Peyer's patch (tissue), 4 donors: ENCODE measurements at regions not wholly inside any gene's neighbourhood (a gene's known extent, or its start where the extent isn't known, plus 50 kb on each side); places are given as distances from the start of the nearest gene placed in this dataset.
"Not testable (repeated sequence)": the region's sequence is repeated elsewhere in the genome, so short reads cannot be mapped to it uniquely, and the experiment has no call there.

Source experiments
- DNase-seq, 3 donors: peaks; one replicate each; pipeline ENCODE4 v3.0.0-alpha.2; 2017 to 2019
- H3K27ac ChIP-seq, 4 donors: fragments of 200-600 bp; sonication (generic); one replicate each; pipeline ENCODE4 v1.5.1; 2016 to 2019
- H3K27me3 ChIP-seq, 2 donors: fragments of 200-600 bp; sonication (generic); one replicate each; pipeline ENCODE4 v1.5.1; 2019
- H3K36me3 ChIP-seq, 3 donors: fragments of 200-600 bp; sonication (generic); one replicate each; pipeline ENCODE4 v1.5.1; 2016 to 2019
- H3K4me1 ChIP-seq, 4 donors: fragments of 200-600 bp; sonication (generic); one replicate each; pipeline ENCODE4 v1.5.1; 2016 to 2019
- H3K4me3 ChIP-seq, 4 donors: fragments of 200-600 bp; sonication (generic); 1 replicate in 3 of 4; 2 replicates in 1 of 4; pipeline ENCODE4 v1.5.1; 2016 to 2019; ENCODE audit warnings: mild to moderate bottlenecking in 1 of 4
- H3K9me3 ChIP-seq, 4 donors: fragments of 200-600 bp; sonication (generic); one replicate each; pipeline ENCODE4 v1.5.1; 2016 to 2019; ENCODE audit warnings: mild to moderate bottlenecking in 1 of 4
- POLR2A ChIP-seq, 2 donors: fragments of 450-650 bp; IDR thresholded peaks; one replicate each; pipeline ENCODE4 v1.5.1; 2017; ENCODE audit warnings: antibody characterized with exemption in 2 of 2, mild to moderate bottlenecking in 2 of 2, moderate library complexity in 2 of 2
- TF ChIP-seq, protein P1 (sequence below), 6 experiments: fragments of 450-650 bp in 4 of 6; fragments of 200-600 bp in 2 of 6; sonication (generic) in 1 of 6; IDR thresholded peaks; one replicate each; pipeline ENCODE4 v1.5.1; 2017 to 2019; ENCODE audit warnings: antibody characterized with exemption in 6 of 6, mild to moderate bottlenecking in 3 of 6, moderate library complexity in 1 of 6

DNA sequence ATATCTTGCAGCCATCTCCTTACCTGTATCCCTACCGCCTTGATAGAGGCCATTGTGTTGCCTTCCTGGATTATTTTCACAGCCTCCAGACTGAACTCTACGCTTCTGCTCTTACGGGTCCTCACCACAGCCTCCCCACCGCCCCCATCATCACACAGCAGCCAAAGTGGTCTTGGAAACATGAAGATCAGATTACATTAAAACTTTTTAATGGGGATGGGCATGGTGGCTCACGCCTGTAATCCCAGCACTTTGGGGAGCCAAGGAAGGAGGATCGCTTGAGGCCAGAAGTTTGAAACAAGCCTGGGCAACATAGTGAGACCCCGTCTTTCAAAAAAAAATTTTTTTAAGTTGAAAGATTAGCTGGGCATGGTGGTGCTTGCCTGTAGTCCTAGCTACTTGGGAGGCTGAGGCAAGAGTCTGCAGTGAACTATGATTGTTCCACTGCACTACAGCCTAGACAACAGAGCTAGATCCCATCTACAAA is 150.5 kb downstream of the NPIPB5 start:
- Histone ChIP-seq H3K27me3 (no peaks in the 10 kb centered on the region), H3K36me3 (no peaks in the 10 kb centered on the region), H3K27ac (no peak overlapping the region), H3K4me3 (no peak overlapping the region), H3K4me1 (no peaks in the 10 kb centered on the region), H3K9me3 (no peaks in the 10 kb centered on the region)
- TF ChIP-seq, protein P1, sequence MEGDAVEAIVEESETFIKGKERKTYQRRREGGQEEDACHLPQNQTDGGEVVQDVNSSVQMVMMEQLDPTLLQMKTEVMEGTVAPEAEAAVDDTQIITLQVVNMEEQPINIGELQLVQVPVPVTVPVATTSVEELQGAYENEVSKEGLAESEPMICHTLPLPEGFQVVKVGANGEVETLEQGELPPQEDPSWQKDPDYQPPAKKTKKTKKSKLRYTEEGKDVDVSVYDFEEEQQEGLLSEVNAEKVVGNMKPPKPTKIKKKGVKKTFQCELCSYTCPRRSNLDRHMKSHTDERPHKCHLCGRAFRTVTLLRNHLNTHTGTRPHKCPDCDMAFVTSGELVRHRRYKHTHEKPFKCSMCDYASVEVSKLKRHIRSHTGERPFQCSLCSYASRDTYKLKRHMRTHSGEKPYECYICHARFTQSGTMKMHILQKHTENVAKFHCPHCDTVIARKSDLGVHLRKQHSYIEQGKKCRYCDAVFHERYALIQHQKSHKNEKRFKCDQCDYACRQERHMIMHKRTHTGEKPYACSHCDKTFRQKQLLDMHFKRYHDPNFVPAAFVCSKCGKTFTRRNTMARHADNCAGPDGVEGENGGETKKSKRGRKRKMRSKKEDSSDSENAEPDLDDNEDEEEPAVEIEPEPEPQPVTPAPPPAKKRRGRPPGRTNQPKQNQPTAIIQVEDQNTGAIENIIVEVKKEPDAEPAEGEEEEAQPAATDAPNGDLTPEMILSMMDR (IDR thresholded peaks at IDR 0.05) = no peak
- no peak for TF ChIP-seq POLR2A (IDR thresholded peaks at IDR 0.05)
- DNase-seq = no peak

DNA sequence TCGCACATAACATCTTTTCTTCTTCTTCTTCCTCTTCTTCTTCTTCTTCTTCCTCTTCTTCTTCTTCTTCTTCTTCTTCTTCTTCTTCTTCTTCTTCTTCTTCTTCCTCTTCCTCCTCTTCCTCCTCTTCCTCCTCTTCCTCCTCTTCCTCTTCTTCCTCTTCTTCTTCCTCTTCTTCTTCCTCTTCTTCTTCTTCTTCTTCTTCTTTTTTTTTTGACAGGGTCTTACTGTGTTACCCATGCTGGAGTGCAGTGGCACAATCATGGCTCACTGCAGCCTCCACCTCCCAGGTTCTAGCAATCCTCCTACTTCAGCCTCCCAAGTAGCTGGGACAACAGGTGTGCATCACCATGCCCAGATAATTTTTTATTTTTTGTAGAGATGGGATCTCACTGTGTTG is 151.0 kb upstream of the HS3ST2 start:
- not testable (repeated sequence) for H3K36me3 ChIP-seq, DNase-seq, H3K4me3 ChIP-seq, H3K9me3 ChIP-seq, H3K27me3 ChIP-seq, H3K27ac ChIP-seq, H3K4me1 ChIP-seq

DNA sequence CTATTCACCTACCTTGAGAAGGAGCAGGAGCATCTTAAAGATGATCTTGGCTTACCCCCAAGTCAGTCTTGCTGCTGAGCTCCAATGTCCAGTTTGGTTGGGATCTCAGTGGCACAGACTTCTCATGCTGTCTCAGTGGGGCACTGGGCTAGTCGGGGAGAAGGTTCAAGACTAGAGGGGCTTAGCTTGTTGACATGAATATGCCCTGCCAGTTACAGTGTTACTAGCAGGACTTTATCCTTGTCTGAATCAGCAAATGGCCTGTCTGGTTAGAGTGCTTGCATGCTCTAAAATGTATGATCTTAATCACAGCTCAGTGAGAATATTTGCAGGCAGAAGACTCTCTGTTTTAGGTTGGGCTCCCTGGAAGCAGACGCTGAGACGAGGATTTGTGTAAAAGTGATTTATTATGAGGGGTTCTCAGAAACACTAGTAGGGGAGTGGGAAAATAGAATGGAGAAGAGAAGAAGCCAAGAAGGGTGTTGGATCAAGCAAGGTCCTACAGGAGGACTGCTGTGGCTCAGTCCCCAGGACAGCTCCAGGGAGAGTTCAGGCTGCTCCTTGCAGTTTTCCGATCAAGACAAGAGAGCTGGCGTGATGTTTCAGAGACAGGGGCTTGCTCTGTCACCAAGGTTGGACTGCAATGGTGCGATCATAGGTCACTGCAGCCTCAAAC is 150.4 kb upstream of the HS3ST2 start:
- Histone ChIP-seq H3K27me3 (no peaks in the 10 kb centered on the region), H3K4me1 (no peaks in the 10 kb centered on the region), H3K27ac (no peak overlapping the region), H3K4me3 (no peak overlapping the region), H3K36me3 (no peaks in the 10 kb centered on the region), H3K9me3 (no peaks in the 10 kb centered on the region)
- TF ChIP-seq, protein P1 (IDR thresholded peaks at IDR 0.05) = no peak
- TF ChIP-seq POLR2A (IDR thresholded peaks at IDR 0.05) = no peak
- no peak for DNase-seq

DNA sequence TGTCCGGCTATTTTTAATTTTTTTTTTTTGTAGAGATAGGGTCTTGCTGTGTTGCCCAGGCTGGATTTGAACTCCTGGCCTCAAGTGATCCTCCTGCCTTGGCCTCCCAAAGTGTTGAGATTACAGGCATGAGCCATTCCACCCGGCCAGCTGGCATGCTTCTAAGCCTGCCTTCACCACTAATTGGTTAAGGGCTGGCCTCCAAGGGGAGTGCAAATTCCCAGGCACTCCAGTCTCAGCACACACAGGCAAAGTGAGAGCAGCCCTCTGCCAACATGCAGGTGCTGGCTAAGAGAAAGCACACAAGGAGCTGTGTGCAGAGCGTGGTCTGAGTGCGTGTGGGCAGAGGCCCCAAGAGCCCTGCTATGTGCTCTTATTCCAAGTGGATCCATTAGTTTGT is 149.8 kb upstream of the HS3ST2 start:
- Histone ChIP-seq H3K36me3 (no peaks in the 10 kb centered on the region), H3K4me1 (no peaks in the 10 kb centered on the region), H3K27me3 (no peaks in the 10 kb centered on the region), H3K4me3 (no peak overlapping the region), H3K9me3 (no peaks in the 10 kb centered on the region), H3K27ac (no peak overlapping the region)
- DNase-seq = no peak
- TF ChIP-seq, protein P1 (IDR thresholded peaks at IDR 0.05) = no peak
- no peak for TF ChIP-seq POLR2A (IDR thresholded peaks at IDR 0.05)

DNA sequence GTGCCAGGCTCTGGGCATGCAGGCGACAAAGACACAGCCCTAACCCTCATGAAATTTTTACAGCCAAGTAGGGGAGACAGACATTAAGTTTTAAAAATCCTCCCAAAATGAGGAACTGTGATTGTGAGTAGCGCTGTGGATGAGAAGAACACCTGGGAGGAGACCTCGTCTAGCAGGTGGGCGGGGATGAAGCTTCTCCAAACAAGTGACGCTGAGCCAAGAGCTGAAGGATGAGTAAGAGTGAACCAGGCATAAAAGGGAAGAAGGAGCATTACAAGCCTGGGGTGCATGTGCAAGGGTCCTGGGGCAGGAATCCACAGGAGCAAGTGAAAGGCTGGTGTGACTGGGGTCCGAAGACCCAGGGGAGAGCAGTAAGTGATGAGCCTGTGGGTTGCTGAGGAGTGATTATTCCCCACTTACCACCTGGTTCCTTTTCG is 149.4 kb upstream of the HS3ST2 start:
- H3K4me1 ChIP-seq = no peaks in the 10 kb centered on the region
- H3K27ac ChIP-seq = no peak overlapping the region
- H3K27me3 ChIP-seq = no peaks in the 10 kb centered on the region
- no peaks in the 10 kb centered on the region for H3K36me3 ChIP-seq
- no peaks in the 10 kb centered on the region for H3K9me3 ChIP-seq
- H3K4me3 ChIP-seq = no peak overlapping the region
- DNase-seq = no peak
- TF ChIP-seq POLR2A (IDR thresholded peaks at IDR 0.05) = no peak
- TF ChIP-seq, protein P1 (IDR thresholded peaks at IDR 0.05) = no peak

DNA sequence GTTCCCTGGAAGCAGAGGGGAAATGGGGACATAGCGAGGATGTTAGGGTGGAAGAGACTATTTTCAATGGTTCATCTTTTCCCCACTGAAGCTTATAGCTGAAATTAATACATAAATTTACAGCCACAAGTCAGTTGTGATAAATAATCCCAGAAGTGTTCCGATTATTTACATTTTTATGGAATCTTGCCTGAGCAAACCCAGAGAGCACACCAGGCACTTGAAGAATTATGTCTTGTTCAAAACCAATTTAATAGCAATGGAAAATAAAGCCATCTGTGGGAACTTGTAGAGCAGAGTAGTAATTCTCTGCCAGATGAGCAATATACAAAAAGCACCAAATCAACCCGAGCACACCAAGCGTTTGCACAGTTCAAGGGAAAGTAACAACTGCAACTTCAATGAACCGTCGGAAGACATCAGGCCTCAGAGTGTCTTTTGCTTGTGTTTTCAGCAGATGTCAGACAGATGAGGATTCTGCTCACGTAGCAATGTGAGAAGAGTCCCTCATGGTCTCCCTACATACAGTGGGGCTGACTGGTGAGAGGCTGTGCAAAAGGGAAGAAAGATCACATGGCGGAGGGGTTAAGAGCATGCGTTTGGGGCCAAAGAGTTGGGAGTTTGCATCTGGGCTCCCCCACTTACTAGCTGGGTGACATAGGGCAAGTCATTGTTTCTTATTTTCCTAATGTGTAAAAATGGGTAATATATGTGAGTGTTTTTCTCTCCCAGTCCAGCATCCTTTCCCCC is 148.7 kb upstream of the HS3ST2 start:
- no peak for TF ChIP-seq POLR2A (IDR thresholded peaks at IDR 0.05)
- TF ChIP-seq, protein P1 (IDR thresholded peaks at IDR 0.05) = no peak
- no peak overlapping the region for H3K27ac ChIP-seq
- no peaks in the 10 kb centered on the region for H3K36me3 ChIP-seq
- H3K27me3 ChIP-seq = no peaks in the 10 kb centered on the region
- no peak overlapping the region for H3K4me3 ChIP-seq
- DNase-seq = no peak
- no peaks in the 10 kb centered on the region for H3K9me3 ChIP-seq
- H3K4me1 ChIP-seq = no peaks in the 10 kb centered on the region
